Embryonic facial prominence (tissue), 1 donor: ENCODE measurements at regions not wholly inside any gene's neighbourhood (a gene's known extent, or its start where the extent isn't known, plus 50 kb on each side); places are given as distances from the start of the nearest gene placed in this dataset.

ENCODE experiments used
- DNase-seq: peaks from one replicate; pipeline ENCODE4 v3.0.0-alpha.2; 2016; ENCODE audit errors: extremely low spot score

GRCh38 chr2:157149270-157149669, 108.2 kb upstream of the GALNT5 start:
- no peak for DNase-seq

DNA sequence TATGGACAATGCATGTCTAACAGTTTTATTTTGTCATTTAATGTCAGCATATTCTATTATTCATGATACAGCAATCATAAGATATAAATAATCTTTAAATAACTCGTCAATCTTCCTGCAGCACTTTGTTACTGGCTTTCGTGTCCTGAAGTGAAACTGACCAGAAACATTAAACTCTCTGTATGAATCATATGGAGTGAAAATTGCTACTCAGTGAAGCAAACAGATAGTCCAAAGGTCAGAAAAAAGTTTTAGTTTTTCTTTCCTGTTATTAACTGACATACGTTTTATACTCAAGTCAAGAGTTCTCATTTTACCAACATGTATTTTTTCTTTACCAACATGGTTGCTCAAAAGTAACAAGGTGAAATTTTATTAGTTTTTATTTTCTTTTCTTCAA, 106.8 kb upstream of the GALNT5 start:
- DNase-seq: no peak

- no peak for DNase-seq
Observed at GRCh38 chr2:157152362-157152761, 105.1 kb upstream of the GALNT5 start.

DNA sequence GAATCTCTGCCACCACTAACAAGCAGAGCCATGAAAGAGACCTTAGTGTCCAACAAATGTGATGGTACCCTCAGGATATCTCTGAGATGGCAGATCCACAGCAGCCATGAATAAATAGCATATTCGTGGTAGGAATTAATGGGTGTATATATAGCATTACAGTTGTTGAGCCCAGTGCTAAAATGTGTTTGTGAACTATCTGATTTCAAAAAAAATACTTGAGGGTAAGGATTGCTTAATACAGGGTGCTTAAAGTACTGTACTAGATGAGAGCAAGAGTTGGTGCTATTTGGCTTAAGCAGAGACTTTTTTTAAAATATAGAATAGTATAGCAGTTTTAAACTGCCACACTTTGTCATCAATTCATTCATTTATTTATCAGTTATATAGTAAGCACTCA, 101.5 kb upstream of the GALNT5 start:
- DNase-seq: no peak

DNA sequence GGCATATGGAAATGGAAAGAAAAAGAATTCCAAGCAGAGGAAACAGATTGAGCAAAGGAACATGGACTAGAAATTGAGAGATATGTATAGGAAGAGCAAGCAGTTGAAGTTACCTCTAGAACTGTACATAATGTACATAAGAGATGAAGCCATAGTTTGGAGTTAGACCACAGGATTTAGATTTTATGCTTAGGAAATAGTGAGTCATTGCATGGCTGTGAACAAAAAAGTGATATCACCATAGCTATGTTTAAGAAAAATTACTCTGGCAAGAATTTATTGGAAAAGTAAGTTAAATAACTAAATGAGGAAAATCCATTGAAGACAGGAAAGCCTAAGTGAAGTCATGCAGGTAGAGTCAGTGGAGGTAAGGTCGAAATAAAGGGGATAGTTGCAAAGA, 99.4 kb upstream of the GALNT5 start:
- DNase-seq: no peak

DNA sequence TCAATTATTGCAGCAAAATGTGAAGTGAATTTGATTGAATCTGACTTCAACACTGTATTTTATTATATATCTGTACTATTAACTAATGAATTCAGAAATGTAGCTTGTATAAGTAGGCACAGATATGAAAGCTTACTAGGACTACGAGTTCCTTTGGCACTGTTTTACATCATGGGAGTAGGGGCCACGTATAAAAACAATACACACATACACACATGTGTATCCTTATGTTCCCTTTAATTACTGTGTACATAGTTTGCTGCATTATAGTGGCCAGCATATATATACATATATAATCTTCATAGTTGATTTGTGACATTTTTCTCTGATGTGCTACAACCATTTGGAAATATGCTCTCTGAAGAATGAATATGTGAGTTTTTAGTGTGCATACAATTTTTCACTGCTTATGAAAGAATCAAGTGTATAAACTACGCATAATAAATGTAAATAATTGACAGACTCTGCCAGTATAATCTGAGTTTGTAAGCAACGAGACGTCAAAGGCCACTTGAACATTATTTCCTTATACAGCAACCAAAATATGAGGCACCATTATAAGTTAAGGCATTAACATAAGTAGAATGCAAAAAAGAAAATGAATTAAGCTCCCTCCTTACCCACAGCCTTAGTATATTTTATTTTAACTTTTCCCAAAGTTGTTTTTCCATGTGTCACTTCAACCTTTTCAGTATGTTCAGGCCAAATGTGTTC, 98.1 kb upstream of the GALNT5 start:
- DNase-seq: no peak

DNA sequence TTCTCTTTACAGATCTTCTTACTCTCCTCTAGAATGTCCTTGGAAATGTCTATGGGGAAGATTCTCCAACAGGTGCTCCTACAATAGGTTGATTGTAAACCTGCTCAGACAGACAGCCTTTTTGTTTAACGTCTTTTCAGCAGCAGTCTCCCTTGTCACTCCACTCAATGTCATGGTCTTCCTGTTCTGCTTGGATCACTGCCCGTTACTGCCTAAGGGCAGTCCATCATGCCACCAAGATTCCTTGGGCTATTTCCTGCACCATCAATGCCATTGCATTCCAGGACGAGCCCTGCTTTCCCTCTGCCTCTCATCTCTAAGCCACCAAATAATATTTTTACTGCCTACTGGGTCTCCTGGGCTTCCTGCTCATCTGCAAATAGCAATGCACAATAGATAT, 97.4 kb upstream of the GALNT5 start:
- no peak for DNase-seq

DNA sequence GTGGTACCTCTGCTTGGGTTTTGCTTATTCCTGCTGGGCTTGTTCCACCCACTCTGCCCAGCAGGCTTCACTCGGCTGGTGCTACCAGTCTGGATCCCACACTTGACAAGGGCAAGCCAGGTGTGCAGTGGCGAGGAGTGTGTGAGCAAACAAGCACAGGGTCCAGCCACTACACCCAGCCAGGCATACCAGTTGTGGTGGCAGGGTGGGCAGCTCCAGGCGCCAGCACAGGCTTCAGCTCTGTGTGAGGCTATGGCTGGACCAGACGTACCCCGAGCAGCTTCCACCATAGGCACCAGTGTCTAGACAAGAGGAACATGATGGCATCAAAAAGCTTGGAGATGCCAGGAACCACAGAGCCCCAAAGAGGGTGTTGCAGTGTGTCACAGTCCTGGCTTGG, 93.1 kb upstream of the GALNT5 start:
- no peak for DNase-seq

GRCh38 chr2:157164891-157165290, 92.6 kb upstream of the GALNT5 start:
- DNase-seq: no peak

DNA sequence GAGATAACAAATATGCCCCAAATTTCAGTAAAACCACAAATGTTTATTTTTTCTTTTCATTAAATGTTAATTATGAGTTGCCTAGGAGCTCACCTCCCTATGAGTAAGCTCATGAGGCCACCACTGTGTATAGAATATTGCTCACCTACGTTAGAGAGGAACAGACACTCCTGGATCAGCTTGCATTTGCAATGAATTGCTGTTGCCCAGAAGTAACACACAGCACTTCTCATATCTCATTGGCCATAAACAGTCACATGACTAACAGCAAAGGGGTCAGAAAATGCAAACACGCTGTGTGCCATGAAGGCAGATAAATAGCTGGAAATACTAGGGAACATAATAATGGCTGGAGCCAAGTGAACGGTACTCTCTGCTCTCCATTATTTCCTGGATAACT, 89.0 kb upstream of the GALNT5 start:
- no peak for DNase-seq

- no peak for DNase-seq
Observed at GRCh38 chr2:157169889-157170288, 87.6 kb upstream of the GALNT5 start.

DNA sequence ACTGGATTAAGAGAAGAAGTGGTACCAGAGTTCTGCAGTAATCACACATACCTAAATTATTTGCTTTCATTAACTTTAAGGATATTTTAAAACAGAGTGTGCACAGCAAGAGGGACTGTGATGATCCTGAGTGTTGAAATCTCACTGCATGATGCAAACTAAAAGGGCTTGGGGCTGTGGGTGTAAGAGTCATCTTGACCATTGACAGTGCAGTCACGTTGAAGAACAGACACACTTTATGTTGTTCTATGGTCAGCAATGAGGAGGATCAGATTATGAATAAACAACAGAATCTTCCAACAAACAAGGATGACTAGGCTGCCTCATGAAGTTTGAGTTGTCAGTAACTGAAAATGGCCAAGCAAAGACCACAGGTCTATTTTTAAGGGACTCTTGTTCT, 87.2 kb upstream of the GALNT5 start:
- DNase-seq: no peak

DNA sequence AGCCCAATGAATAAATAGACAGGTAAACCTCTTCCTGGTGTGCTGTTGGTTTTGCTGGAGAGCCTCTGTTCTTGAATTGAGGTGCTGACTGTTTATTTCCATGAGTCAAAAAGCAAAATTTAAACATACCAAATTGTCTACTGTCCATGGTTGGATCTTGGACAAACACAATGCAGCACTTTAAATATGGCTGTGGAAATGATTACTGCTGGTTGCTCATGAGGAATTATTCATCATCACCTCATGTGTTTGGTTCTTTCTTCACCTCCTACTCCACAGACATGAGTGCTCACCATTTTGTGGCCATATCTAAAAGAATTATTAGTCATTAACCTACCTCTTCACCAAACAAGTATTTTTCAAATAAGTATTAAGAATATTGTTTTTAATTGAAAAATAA, 85.3 kb upstream of the GALNT5 start:
- DNase-seq: no peak

DNA sequence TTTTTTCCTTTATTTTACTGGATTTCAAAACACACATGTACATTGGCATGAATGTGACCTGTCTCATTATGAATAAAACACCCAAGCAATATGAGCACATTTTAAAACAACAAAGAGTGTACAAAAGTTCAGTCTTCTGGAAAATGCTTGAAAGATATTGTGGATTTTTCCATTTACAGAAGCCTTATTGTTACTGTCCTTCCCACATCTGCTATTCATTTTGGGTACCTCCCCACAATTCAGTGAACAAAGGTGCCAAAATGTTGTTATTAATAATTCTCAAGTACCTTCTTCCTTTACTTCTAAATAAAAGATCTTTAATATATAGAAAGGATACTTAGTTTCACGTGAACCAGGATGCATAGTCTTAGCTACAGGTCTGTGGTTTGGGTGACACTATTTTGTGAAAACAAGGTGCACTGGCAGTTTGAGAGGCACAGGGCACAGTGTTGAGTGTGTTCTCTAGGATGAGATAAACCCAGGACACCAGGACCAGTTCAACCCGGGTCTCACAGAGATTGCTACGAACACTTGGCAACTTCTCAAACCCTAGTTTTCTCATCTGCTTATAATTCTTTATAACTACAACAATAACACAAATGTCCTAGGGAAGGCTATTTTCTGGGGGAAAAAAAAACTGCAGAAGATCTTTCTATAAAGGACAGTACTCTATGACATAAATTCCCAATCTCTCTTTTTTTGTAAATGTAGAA, 84.5 kb upstream of the GALNT5 start:
- no peak for DNase-seq

DNA sequence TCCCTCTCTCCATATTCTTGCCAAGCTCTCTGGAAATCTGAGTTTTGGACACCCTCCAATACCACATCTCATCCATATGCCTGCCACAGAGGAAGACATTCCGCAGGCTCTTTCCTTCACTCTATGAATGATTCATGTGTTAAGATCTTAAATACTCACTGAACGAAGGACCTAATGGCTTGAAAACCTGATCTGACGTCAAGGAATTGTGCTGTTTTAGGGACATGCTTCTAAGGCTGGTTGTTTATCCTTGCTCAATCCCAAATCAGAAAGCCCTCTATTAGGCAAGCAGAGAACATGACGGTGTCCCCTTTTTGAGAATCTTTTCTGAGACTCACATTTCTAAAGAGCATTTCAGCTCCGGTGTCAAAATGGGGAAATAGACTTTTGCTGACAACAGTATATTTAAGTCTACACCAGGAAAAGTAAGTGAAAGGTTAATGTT, 83.7 kb upstream of the GALNT5 start:
- peak; percentile 60 for DNase-seq

DNA sequence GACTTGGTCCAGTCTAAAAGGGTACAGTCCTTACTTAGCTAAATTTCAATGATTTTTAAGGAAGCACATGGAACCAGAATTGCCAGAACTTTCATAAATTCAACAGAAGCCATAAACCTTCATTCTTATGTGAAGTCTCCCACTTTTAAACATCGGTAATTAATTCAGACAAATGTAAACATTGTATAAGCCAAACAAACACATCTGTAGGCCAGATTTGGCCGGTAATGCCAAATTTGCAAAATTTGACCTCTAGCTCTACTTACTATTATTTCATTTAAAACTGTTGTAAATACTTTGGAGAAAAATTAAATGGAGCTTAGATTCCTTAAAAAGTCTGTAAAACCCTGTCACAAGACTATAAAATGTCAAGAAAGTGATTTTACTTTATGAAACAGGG, 83.2 kb upstream of the GALNT5 start:
- no peak for DNase-seq

DNA sequence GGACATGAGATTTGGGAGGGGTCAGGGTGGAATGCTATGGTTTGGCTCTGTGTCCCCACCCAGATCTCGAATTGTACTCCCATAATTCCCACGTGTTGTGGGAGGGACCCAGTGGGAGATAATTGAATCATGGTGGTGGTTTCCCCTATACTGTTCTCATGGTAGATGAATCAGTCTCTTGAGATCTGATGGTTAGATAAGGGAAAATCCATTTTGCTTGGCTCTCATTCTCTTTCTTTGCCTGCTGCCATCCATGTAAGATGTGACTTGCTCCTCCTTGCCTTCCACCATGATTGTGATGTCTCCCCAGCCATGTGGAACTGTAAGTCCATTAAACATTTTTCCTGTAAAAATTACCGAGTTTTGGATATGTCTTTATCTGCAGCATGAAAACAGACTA, 80.9 kb upstream of the GALNT5 start:
- DNase-seq: no peak

DNA sequence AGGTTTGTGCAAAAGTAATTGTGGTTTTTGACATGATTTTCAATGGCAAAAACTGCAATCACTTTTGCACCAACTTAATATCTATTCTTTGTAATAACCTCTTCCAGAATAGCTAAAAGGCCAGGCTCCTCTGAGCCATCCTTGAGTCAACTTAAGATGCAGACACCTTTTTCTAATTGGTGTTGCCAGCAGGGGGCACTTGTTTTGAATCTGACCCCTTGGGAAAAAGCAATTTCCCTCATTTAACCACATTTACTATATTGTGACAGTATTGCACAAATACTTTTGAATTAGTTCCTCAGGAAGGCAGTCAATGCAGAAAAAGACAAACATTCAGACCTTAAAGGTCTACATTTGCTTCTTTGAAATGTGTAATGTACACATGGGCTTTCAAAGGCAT, 78.6 kb upstream of the GALNT5 start:
- no peak for DNase-seq

GRCh38 chr2:157179324-157180105, 78.0 kb upstream of the GALNT5 start:
- no peak for DNase-seq

- no peak for DNase-seq
Observed at GRCh38 chr2:157180359-157180758, 77.1 kb upstream of the GALNT5 start.

GRCh38 chr2:157181234-157181633, 76.3 kb upstream of the GALNT5 start:
- DNase-seq: no peak

GRCh38 chr2:157182204-157182709, 75.2 kb upstream of the GALNT5 start:
- DNase-seq: no peak
